Left renal cortex interstitium (tissue), 4 donors: ENCODE measurements at regions not wholly inside any gene's neighbourhood (a gene's known extent, or its start where the extent isn't known, plus 50 kb on each side); places are given as distances from the start of the nearest gene placed in this dataset.
A peak's percentile ranks its signal among the peaks of the same experiment; 100 is the strongest.
"Not testable (repeated sequence)": the region's sequence is repeated elsewhere in the genome, so short reads cannot be mapped to it uniquely, and the experiment has no call there.

Experiments
- DNase-seq, 4 donors: peaks; one replicate each; pipeline ENCODE4 v3.0.0-alpha.2; 2013; ENCODE audit warnings: low read depth in 4 of 4, low spot score in 2 of 4, missing footprints in 1 of 4

- DNase-seq = peak; percentile 18 to 37 (median 30)
These were observed 1322.3 kb upstream of the SEL1L start for GRCh38 chr14:82855912-82856391.

GRCh38 chr14:82861313-82861712 lies 1327.7 kb upstream of the SEL1L start:
- DNase-seq = no peak

DNA sequence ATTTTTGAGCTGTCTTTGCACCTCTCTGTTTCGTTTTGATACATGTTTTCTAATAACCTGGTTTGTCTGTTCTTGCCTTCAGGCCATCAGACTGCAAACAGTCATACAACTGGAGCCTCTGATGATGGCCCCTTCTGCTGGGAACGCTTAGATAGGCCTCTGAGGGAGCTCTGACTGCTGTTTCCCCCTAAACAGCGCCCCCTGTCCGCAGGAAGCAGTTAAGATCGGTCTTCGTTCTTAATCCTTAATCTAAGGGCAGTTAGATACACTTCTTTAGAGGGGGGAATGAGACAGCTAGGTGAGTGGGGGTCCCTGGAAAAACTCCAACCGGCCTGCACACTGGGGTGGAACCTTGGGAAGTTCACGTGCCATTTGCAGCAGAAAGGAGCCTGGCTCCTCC lies 1338.8 kb upstream of the SEL1L start:
- no peak for DNase-seq

DNA sequence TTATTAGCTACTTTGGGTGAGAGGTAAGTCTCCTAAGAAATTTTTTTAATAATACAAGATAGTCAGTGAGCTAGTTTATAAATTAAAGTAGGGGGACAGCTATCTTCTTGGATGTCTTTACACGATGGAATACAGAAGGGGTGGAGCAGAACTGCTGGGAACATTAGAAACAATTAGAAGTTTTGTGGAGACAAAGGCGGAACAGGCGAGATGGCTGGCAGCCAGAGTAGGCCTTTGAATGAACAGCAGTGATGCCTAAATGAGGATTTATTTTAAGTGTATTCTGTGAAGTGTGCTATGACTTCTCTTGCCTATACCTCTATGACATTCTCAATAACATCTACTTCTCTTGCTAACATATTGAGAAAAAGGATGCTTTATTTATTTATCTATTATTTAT lies 1345.3 kb upstream of the SEL1L start:
- DNase-seq = no peak

- no peak for DNase-seq
These were observed 1346.4 kb upstream of the SEL1L start for GRCh38 chr14:82879949-82880535.

GRCh38 chr14:82886670-82887069 lies 1353.0 kb upstream of the SEL1L start:
- DNase-seq = no peak

GRCh38 chr14:82889701-82890100 lies 1356.0 kb upstream of the SEL1L start:
- no peak for DNase-seq

DNA sequence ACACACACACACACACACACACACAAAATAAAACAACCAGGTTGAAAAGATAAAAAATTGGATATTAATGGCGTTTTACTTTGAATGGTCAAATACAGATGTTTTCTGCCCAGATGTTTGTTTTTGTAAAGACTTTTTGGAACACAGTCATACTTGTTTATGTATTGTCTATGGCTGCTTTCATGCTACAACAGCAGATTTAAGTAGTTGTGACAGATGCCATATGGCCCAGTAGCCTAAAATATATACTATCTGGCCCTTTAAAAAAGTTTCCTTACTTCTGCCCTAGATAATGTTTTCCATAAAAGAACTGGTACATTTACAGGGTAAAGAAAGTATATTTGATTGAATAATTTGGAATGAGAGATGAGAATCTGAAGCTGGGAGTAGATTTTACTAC lies 1362.8 kb upstream of the SEL1L start:
- DNase-seq = peak in 1 of 4 donors; percentile 24

- no peak for DNase-seq
These were observed 1364.0 kb upstream of the SEL1L start for GRCh38 chr14:82897469-82898308.

GRCh38 chr14:82905762-82906161 lies 1372.1 kb upstream of the SEL1L start:
- no peak for DNase-seq

GRCh38 chr14:82911930-82912329 lies 1378.3 kb upstream of the SEL1L start:
- DNase-seq = no peak

- no peak for DNase-seq
These were observed 1379.7 kb upstream of the SEL1L start for GRCh38 chr14:82913396-82913795.

DNA sequence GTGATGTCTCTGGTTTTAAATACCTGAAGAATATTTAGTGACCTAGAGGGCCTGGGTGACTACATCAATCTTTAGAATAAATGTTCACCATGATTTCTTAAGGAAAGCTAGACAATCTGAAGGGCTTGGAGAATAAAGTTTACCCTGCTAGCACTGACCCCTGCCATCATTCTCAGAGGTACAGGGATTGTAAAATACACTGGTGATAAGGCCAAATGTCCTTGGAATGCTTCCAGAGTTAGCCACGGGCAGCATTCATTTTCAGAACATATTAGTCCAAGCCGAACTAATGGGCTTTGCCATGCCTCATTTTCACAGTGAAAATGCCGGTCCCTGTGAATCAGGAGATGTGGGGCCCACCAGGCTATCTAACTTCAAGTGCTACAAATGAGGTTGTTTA lies 1381.7 kb upstream of the SEL1L start:
- DNase-seq = no peak

- DNase-seq = no peak
These were observed 1402.0 kb upstream of the SEL1L start for GRCh38 chr14:82935691-82936090.

GRCh38 chr14:82951171-82951570 lies 1417.5 kb upstream of the SEL1L start:
- DNase-seq = no peak

DNA sequence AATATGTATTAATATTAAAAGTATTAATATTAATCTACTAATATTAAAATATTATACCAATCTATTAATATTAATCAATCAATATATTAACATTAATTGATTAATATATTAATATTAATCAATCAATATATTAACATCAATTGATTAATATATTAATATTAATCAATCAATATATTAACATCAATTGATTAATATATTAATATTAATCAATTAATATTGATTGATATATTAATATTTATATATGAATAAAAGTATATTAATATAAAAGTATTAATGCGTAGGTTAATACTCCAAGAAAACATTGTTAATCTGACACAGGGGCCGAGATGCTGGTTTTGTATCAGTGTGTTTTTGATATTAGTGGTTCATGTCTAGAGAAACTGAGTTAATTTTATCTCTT lies 1430.1 kb upstream of the SEL1L start:
- no peak for DNase-seq

DNA sequence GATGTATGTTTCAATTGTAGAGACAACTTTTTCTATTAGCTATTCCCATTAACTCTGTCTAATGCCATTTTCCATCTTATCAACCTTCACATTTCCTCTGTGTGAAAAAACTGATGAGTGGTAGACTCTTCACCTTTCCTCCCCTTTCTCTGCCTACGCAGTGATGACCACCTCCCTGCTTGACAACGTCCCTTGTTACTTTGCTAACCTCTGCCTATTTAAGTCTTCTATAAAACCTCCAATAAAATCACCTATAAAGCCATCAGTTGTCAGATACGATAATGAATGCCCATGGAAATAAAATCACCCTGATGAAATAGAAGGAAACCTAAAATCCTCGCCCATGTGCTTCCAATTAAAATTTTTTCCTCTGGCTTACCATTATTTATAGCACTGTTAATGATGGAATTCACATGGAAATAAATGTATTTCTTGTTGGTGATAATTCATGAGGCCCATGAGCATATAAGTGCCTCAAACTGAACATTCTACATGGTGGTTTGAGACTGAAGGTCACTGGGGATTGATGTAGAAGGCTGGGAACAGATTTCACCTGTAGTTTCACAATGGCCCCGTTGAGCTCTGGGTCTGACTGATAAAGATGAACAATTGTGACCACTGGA lies 1454.0 kb upstream of the SEL1L start:
- no peak for DNase-seq

- not testable (repeated sequence) for DNase-seq
These were observed 1460.9 kb upstream of the SEL1L start for GRCh38 chr14:82994547-82994946.

DNA sequence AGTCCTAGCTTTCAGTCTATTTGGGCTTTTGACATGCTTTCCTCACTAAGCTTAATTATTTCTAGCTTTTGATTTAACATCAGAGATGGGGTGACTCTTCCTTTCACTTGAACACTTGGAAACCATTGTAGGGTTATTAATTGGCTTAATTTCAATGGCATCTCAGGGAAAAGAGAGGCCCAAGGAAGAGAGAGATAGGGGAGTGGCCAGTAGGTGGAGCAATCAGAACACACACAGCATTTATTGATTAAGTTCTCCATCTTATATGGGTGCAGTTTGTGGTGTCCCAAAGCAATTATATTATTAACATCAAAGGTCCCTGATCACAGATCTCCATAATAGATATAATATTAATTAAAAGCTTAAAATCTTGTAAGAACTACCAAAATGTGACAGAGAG lies 1466.1 kb upstream of the SEL1L start:
- DNase-seq = no peak

DNA sequence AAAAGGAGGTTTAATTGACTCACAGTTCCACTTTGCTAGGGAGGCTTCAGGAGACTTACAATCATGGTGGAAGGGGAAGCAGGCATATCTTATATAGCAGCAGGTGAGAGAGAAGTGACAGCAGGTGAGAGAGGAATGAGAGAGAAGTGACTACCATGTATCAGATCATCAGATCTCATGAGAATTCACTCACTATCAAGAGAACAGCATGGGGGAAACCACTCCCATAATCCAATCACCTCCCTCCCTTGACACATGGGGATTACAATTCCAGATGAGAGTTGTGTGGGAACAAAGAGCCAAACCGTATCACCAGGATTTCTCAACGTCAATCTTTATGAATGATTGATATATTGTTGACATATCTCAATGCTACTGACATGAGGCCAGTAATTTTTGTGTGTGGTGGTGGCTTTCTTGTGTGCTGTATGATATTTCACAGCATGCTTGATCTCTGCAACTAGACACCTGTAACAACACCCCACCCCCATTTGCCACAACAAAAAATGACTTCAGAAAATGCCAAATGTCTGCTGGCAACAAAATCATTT lies 1470.9 kb upstream of the SEL1L start:
- DNase-seq = no peak

- no peak for DNase-seq
These were observed 1472.5 kb upstream of the SEL1L start for GRCh38 chr14:83006121-83006670.
